ENCODE measurements at regions not wholly inside any gene's neighbourhood (a gene's known extent, or its start where the extent isn't known, plus 50 kb on each side); places are given as distances from the start of the nearest gene placed in this dataset.
A peak's percentile ranks its signal among the peaks of the same experiment; 100 is the strongest.

GRCh38 chr6:40735121-40735520 lies 148.0 kb upstream of the LRFN2 start:
- no peaks in the 10 kb centered on the region for H3K36me3 ChIP-seq (ENCODE audit: control insufficient read depth, low read length)
- H3K27me3 ChIP-seq (ENCODE audit: control insufficient read depth, low read length) = peaks cover 6% of the 10 kb centered on the region; the same call in 1 of the 2 replicates
- no peaks in the 10 kb centered on the region for H3K79me2 ChIP-seq (ENCODE audit: control insufficient read depth, low read length)
- no peaks in the 10 kb centered on the region for H3K9me3 ChIP-seq (ENCODE audit: control insufficient read depth, insufficient read depth, low read length)
- no peaks in the 10 kb centered on the region for H3F3A ChIP-seq (ENCODE audit: control insufficient read depth, insufficient read depth)
- H3K4me1 ChIP-seq (ENCODE audit: control insufficient read depth, low read length) = peaks cover 33% of the 10 kb centered on the region
- TF ChIP-seq EZH2phosphoT487 (IDR thresholded peaks at IDR 0.05; ENCODE audit: borderline replicate concordance, low read length) = no peak
- no peak for TF ChIP-seq CTCF (IDR thresholded peaks at IDR 0.05; ENCODE audit: low read depth, low read length, poor library complexity, severe bottlenecking)
- H3K27ac ChIP-seq (ENCODE audit: low read depth, low read length) = no peak overlapping the region
- no peak overlapping the region for H3K4me2 ChIP-seq (ENCODE audit: low read length)
- H4K20me1 ChIP-seq (ENCODE audit: control insufficient read depth, insufficient read depth, low read depth, low read length) = no peaks in the 10 kb centered on the region
- H3K9me2 ChIP-seq (replicated peaks; ENCODE audit: control insufficient read depth, low read length) = no peaks in the 10 kb centered on the region
- H3K4me3 ChIP-seq (ENCODE audit: low read length) = no peak overlapping the region

GRCh38 chr6:40734607-40735006 lies 147.4 kb upstream of the LRFN2 start:
- no peaks in the 10 kb centered on the region for H3K9me3 ChIP-seq (ENCODE audit: control insufficient read depth, insufficient read depth, low read length)
- H3K36me3 ChIP-seq (ENCODE audit: control insufficient read depth, low read length) = no peaks in the 10 kb centered on the region
- no peaks in the 10 kb centered on the region for H4K20me1 ChIP-seq (ENCODE audit: control insufficient read depth, insufficient read depth, low read depth, low read length)
- no peaks in the 10 kb centered on the region for H3K79me2 ChIP-seq (ENCODE audit: control insufficient read depth, low read length)
- no peak overlapping the region for H3K4me2 ChIP-seq (ENCODE audit: low read length)
- H3K4me1 ChIP-seq (ENCODE audit: control insufficient read depth, low read length) = peaks cover 33% of the 10 kb centered on the region
- no peak overlapping the region for H3K27ac ChIP-seq (ENCODE audit: low read depth, low read length)
- peaks cover 6% of the 10 kb centered on the region; the same call in 1 of the 2 replicates for H3K27me3 ChIP-seq (ENCODE audit: control insufficient read depth, low read length)
- no peak overlapping the region for H3K4me3 ChIP-seq (ENCODE audit: low read length)
- no peaks in the 10 kb centered on the region for H3K9me2 ChIP-seq (replicated peaks; ENCODE audit: control insufficient read depth, low read length)
- TF ChIP-seq CTCF (IDR thresholded peaks at IDR 0.05; ENCODE audit: low read depth, low read length, poor library complexity, severe bottlenecking) (no peak), EZH2phosphoT487 (IDR thresholded peaks at IDR 0.05; ENCODE audit: borderline replicate concordance, low read length) (no peak)
- H3F3A ChIP-seq (ENCODE audit: control insufficient read depth, insufficient read depth) = no peaks in the 10 kb centered on the region

- no peak for TF ChIP-seq CTCF (IDR thresholded peaks at IDR 0.05; ENCODE audit: low read depth, low read length, poor library complexity, severe bottlenecking)
- TF ChIP-seq EZH2phosphoT487 (IDR thresholded peaks at IDR 0.05; ENCODE audit: borderline replicate concordance, low read length) = no peak
- H3K4me2 ChIP-seq (ENCODE audit: low read length) = peak overlapping the region; percentile 57
- H3K27ac ChIP-seq (ENCODE audit: low read depth, low read length) = no peak overlapping the region
- H3K9me2 ChIP-seq (replicated peaks; ENCODE audit: control insufficient read depth, low read length) = no peaks in the 10 kb centered on the region
- no peaks in the 10 kb centered on the region for H4K20me1 ChIP-seq (ENCODE audit: control insufficient read depth, insufficient read depth, low read depth, low read length)
- no peaks in the 10 kb centered on the region for H3K79me2 ChIP-seq (ENCODE audit: control insufficient read depth, low read length)
- H3K27me3 ChIP-seq (ENCODE audit: control insufficient read depth, low read length) = peaks cover 6% of the 10 kb centered on the region; the same call in 1 of the 2 replicates
- H3K36me3 ChIP-seq (ENCODE audit: control insufficient read depth, low read length) = no peaks in the 10 kb centered on the region
- H3K4me1 ChIP-seq (ENCODE audit: control insufficient read depth, low read length) = peaks cover 33% of the 10 kb centered on the region
- H3K4me3 ChIP-seq (ENCODE audit: low read length) = peak overlapping the region; percentile 33
- H3K9me3 ChIP-seq (ENCODE audit: control insufficient read depth, insufficient read depth, low read length) = no peaks in the 10 kb centered on the region
- no peaks in the 10 kb centered on the region for H3F3A ChIP-seq (ENCODE audit: control insufficient read depth, insufficient read depth)
Measured at GRCh38 chr6:40733770-40734396, 146.7 kb upstream of the LRFN2 start.

All from DOHH2 (cell line).